CD8-positive, alpha-beta memory T cell (primary cell): ENCODE measurements at regions not wholly inside any gene's neighbourhood (a gene's known extent, or its start where the extent isn't known, plus 50 kb on each side); places are given as distances from the start of the nearest gene placed in this dataset.

Source experiments
- CTCF ChIA-PET: fragments of 350-600 bp; sonication (Branson Sonifier 250); formaldehyde crosslinking; loops from one replicate; lab custom pipeline; 2021; ENCODE audit warnings: antibody characterized with exemption; lab: Charles Lee
- POLR2A ChIA-PET: fragments of 350-600 bp; sonication (Branson Sonifier 250); formaldehyde crosslinking; loops from one replicate; lab custom pipeline; 2021; ENCODE audit warnings: antibody characterized with exemption; lab: Charles Lee
- DNase-seq, 5 donors: peaks; one replicate each; pipeline versions ENCODE4 v3.0.0 to v3.0.0-alpha.2; 2020 to 2022; ENCODE audit warnings: mixed read lengths in 1 of 5
- H3K27ac ChIP-seq: one replicate; pipeline ENCODE4 v1.7.0; 2013; ENCODE audit warnings: low read depth, mild to moderate bottlenecking, low read length, moderate library complexity
- H3K27me3 ChIP-seq: 2 replicates; pipeline ENCODE4 v1.7.0; 2013; ENCODE audit warnings: low read length, mild to moderate bottlenecking; ENCODE audit not compliant: insufficient read depth, poor library complexity, severe bottlenecking
- H3K36me3 ChIP-seq: 2 replicates; pipeline ENCODE4 v1.7.0; 2013; ENCODE audit warnings: mild to moderate bottlenecking, low read length, moderate library complexity; ENCODE audit not compliant: insufficient read depth
- H3K4me1 ChIP-seq: 2 replicates; pipeline ENCODE4 v1.7.0; 2013; ENCODE audit warnings: mild to moderate bottlenecking, low read length, moderate library complexity; ENCODE audit not compliant: insufficient read depth
- H3K4me3 ChIP-seq: 2 replicates; pipeline ENCODE4 v1.7.0; 2013; ENCODE audit warnings: mild to moderate bottlenecking, low read length
- H3K9me3 ChIP-seq: 2 replicates; pipeline ENCODE4 v1.7.0; 2013; ENCODE audit warnings: mild to moderate bottlenecking, low read length
- H3K27ac Mint-ChIP-seq, 8 donors: one replicate each; pipeline ENCODE4 v1.8.0; 2020 to 2021; ENCODE audit warnings: mixed read lengths in 8 of 8, mild to moderate bottlenecking in 6 of 8, inconsistent platforms in 3 of 8, moderate library complexity in 3 of 8
- H3K27me3 Mint-ChIP-seq, 2 donors: one replicate each; pipeline ENCODE4 v1.8.0; 2020 to 2021; ENCODE audit warnings: mixed read lengths in 2 of 2, mild to moderate bottlenecking in 1 of 2, moderate library complexity in 1 of 2
- H3K36me3 Mint-ChIP-seq, 3 donors: one replicate each; pipeline ENCODE4 v1.8.0; 2020 to 2021; ENCODE audit warnings: mixed read lengths in 3 of 3, inconsistent platforms in 1 of 3, mild to moderate bottlenecking in 1 of 3
- H3K4me1 Mint-ChIP-seq, 3 donors: one replicate each; pipeline ENCODE4 v1.8.0; 2020 to 2021; ENCODE audit warnings: mixed read lengths in 3 of 3, inconsistent platforms in 1 of 3, mild to moderate bottlenecking in 1 of 3
- H3K4me3 Mint-ChIP-seq, 7 donors: one replicate each; pipeline ENCODE4 v1.8.0; 2020 to 2021; ENCODE audit warnings: mixed read lengths in 7 of 7, mild to moderate bottlenecking in 6 of 7, moderate library complexity in 4 of 7, inconsistent platforms in 2 of 7
- H3K9me3 Mint-ChIP-seq, 5 donors: one replicate each; pipeline ENCODE4 v1.8.0; 2020 to 2022; ENCODE audit warnings: mixed read lengths in 5 of 5, mild to moderate bottlenecking in 3 of 5, moderate library complexity in 2 of 5, inconsistent platforms in 1 of 5

- Mint-ChIP-seq H3K4me1 (no peaks in the 10 kb centered on the region), H3K27ac (no peak overlapping the region), H3K36me3 (no peaks in the 10 kb centered on the region), H3K4me3 (no peak overlapping the region), H3K9me3 (peaks cover 0 to 25% (median 2%) of the 10 kb centered on the region in 5 donors), H3K27me3 (no peaks in the 10 kb centered on the region)
- Histone ChIP-seq H3K9me3 (no peaks in the 10 kb centered on the region), H3K4me3 (no peak overlapping the region), H3K36me3 (no peaks in the 10 kb centered on the region), H3K27ac (no peak overlapping the region), H3K4me1 (no peaks in the 10 kb centered on the region), H3K27me3 (no peaks in the 10 kb centered on the region)
- ChIA-PET POLR2A (no interaction called here), CTCF (no interaction called here)
- no peak for DNase-seq
These were observed 472.5 kb downstream of the PCDH10 start for GRCh38 chr4:133621628-133622027.

GRCh38 chr4:133620555-133620954, 471.5 kb downstream of the PCDH10 start:
- ChIA-PET CTCF (no interaction called here), POLR2A (no interaction called here)
- H3K27me3 ChIP-seq = no peaks in the 10 kb centered on the region
- H3K9me3 ChIP-seq = no peaks in the 10 kb centered on the region
- Mint-ChIP-seq H3K27ac (no peak overlapping the region), H3K4me1 (no peaks in the 10 kb centered on the region), H3K9me3 (peaks cover 0 to 26% (median 2%) of the 10 kb centered on the region in 5 donors), H3K27me3 (no peaks in the 10 kb centered on the region), H3K4me3 (no peak overlapping the region), H3K36me3 (no peaks in the 10 kb centered on the region)
- no peak overlapping the region for H3K4me3 ChIP-seq
- DNase-seq = no peak
- no peaks in the 10 kb centered on the region for H3K36me3 ChIP-seq
- no peaks in the 10 kb centered on the region for H3K4me1 ChIP-seq
- no peak overlapping the region for H3K27ac ChIP-seq

- no peaks in the 10 kb centered on the region for H3K4me1 ChIP-seq
- Mint-ChIP-seq H3K36me3 (no peaks in the 10 kb centered on the region), H3K4me3 (no peak overlapping the region), H3K27ac (no peak overlapping the region), H3K9me3 (peaks cover 0 to 30% (median 2%) of the 10 kb centered on the region in 5 donors), H3K4me1 (no peaks in the 10 kb centered on the region), H3K27me3 (no peaks in the 10 kb centered on the region)
- no peaks in the 10 kb centered on the region for H3K27me3 ChIP-seq
- no peaks in the 10 kb centered on the region for H3K9me3 ChIP-seq
- no peaks in the 10 kb centered on the region for H3K36me3 ChIP-seq
- DNase-seq = no peak
- no peak overlapping the region for H3K27ac ChIP-seq
- H3K4me3 ChIP-seq = no peak overlapping the region
- ChIA-PET CTCF (no interaction called here), POLR2A (no interaction called here)
These were observed 469.9 kb downstream of the PCDH10 start for GRCh38 chr4:133618963-133619362.

- no peak overlapping the region for H3K4me3 ChIP-seq
- ChIA-PET POLR2A (no interaction called here), CTCF (no interaction called here)
- Mint-ChIP-seq H3K4me3 (no peak overlapping the region), H3K4me1 (no peaks in the 10 kb centered on the region), H3K9me3 (peaks cover 0 to 12% (median 4%) of the 10 kb centered on the region in 5 donors), H3K27ac (no peak overlapping the region), H3K36me3 (peaks cover 0 to 3% (median 0%) of the 10 kb centered on the region in 3 donors), H3K27me3 (no peaks in the 10 kb centered on the region)
- no peak overlapping the region for H3K27ac ChIP-seq
- no peaks in the 10 kb centered on the region for H3K4me1 ChIP-seq
- no peaks in the 10 kb centered on the region for H3K27me3 ChIP-seq
- no peak for DNase-seq
- H3K36me3 ChIP-seq = no peaks in the 10 kb centered on the region
- H3K9me3 ChIP-seq = no peaks in the 10 kb centered on the region
These were observed 450.9 kb downstream of the PCDH10 start for GRCh38 chr4:133600008-133600407.

GRCh38 chr4:133598779-133599178, 449.7 kb downstream of the PCDH10 start:
- Mint-ChIP-seq H3K27ac (no peak overlapping the region), H3K4me3 (no peak overlapping the region), H3K36me3 (peaks cover 0 to 3% (median 0%) of the 10 kb centered on the region in 3 donors), H3K4me1 (no peaks in the 10 kb centered on the region), H3K9me3 (peaks cover 0 to 7% (median 4%) of the 10 kb centered on the region in 5 donors), H3K27me3 (no peaks in the 10 kb centered on the region)
- H3K4me1 ChIP-seq = no peaks in the 10 kb centered on the region
- H3K36me3 ChIP-seq = no peaks in the 10 kb centered on the region
- H3K27me3 ChIP-seq = no peaks in the 10 kb centered on the region
- H3K4me3 ChIP-seq = no peak overlapping the region
- H3K9me3 ChIP-seq = no peaks in the 10 kb centered on the region
- DNase-seq = no peak
- CTCF ChIA-PET = no interaction called here
- no peak overlapping the region for H3K27ac ChIP-seq
- POLR2A ChIA-PET = no interaction called here

GRCh38 chr4:133597251-133597650, 448.2 kb downstream of the PCDH10 start:
- peaks cover 0 to 3% (median 0%) of the 10 kb centered on the region in 3 donors for H3K36me3 Mint-ChIP-seq
- Histone ChIP-seq H3K9me3 (no peaks in the 10 kb centered on the region), H3K27ac (no peak overlapping the region), H3K36me3 (no peaks in the 10 kb centered on the region), H3K4me3 (no peak overlapping the region), H3K27me3 (no peaks in the 10 kb centered on the region), H3K4me1 (no peaks in the 10 kb centered on the region)
- ChIA-PET CTCF (no interaction called here), POLR2A (no interaction called here)
- H3K9me3 Mint-ChIP-seq = peaks cover 0 to 6% (median 4%) of the 10 kb centered on the region in 5 donors
- H3K27ac Mint-ChIP-seq = no peak overlapping the region
- H3K4me1 Mint-ChIP-seq = no peaks in the 10 kb centered on the region
- no peak overlapping the region for H3K4me3 Mint-ChIP-seq
- no peak for DNase-seq
- no peaks in the 10 kb centered on the region for H3K27me3 Mint-ChIP-seq

- H3K27me3 Mint-ChIP-seq = no peaks in the 10 kb centered on the region
- H3K4me3 ChIP-seq = no peak overlapping the region
- H3K36me3 Mint-ChIP-seq = peaks cover 0 to 3% (median 0%) of the 10 kb centered on the region in 3 donors
- H3K27me3 ChIP-seq = no peaks in the 10 kb centered on the region
- H3K4me1 Mint-ChIP-seq = no peaks in the 10 kb centered on the region
- no peaks in the 10 kb centered on the region for H3K36me3 ChIP-seq
- ChIA-PET POLR2A (no interaction called here), CTCF (no interaction called here)
- H3K27ac ChIP-seq = no peak overlapping the region
- H3K9me3 ChIP-seq = no peaks in the 10 kb centered on the region
- no peak for DNase-seq
- no peaks in the 10 kb centered on the region for H3K4me1 ChIP-seq
- H3K9me3 Mint-ChIP-seq = peaks cover 0 to 8% (median 4%) of the 10 kb centered on the region in 5 donors
- no peak overlapping the region for H3K27ac Mint-ChIP-seq
- H3K4me3 Mint-ChIP-seq = no peak overlapping the region
These were observed 447.4 kb downstream of the PCDH10 start for GRCh38 chr4:133596459-133596858.

- peaks cover 0 to 3% (median 0%) of the 10 kb centered on the region in 3 donors for H3K36me3 Mint-ChIP-seq
- H3K27ac ChIP-seq = no peak overlapping the region
- H3K27ac Mint-ChIP-seq = no peak overlapping the region
- H3K4me1 ChIP-seq = no peaks in the 10 kb centered on the region
- H3K27me3 ChIP-seq = no peaks in the 10 kb centered on the region
- CTCF ChIA-PET = no interaction called here
- no peaks in the 10 kb centered on the region for H3K36me3 ChIP-seq
- peaks cover 0 to 8% (median 4%) of the 10 kb centered on the region in 5 donors for H3K9me3 Mint-ChIP-seq
- H3K4me3 Mint-ChIP-seq = no peak overlapping the region
- H3K4me3 ChIP-seq = no peak overlapping the region
- DNase-seq = no peak
- H3K27me3 Mint-ChIP-seq = no peaks in the 10 kb centered on the region
- H3K9me3 ChIP-seq = no peaks in the 10 kb centered on the region
- H3K4me1 Mint-ChIP-seq = no peaks in the 10 kb centered on the region
- POLR2A ChIA-PET = no interaction called here
These were observed 445.5 kb downstream of the PCDH10 start for GRCh38 chr4:133594390-133595207.
